WTC11 (cell line): ENCODE measurements at regions not wholly inside any gene's neighbourhood (a gene's known extent, or its start where the extent isn't known, plus 50 kb on each side); places are given as distances from the start of the nearest gene placed in this dataset.

Experiments used
- ATAC-seq: fragments of 200-7000 bp; cut with Tn5 transposase; 2 replicates; pipeline ENCODE4 v1.10.0; 2021; ENCODE audit warnings: mild to moderate bottlenecking, moderate library complexity
- CTCF ChIA-PET: fragments of 300-600 bp; sonication (Branson Sonifier 250); formaldehyde crosslinking; loops from one replicate; lab custom pipeline; 2021; ENCODE audit warnings: antibody characterized with exemption; lab: Charles Lee
- POLR2A ChIA-PET: fragments of 350-600 bp; sonication (Branson Sonifier 250); formaldehyde crosslinking; loops from one replicate; lab custom pipeline; 2021; ENCODE audit warnings: antibody characterized with exemption; lab: Charles Lee
- DNase-seq: peaks from one replicate; pipeline ENCODE4 v3.0.0; 2021; ENCODE audit warnings: low spot score
- H3K27ac Mint-ChIP-seq: 2 replicates; pipeline ENCODE4 v1.8.0; 2021; ENCODE audit warnings: mixed read lengths
- H3K27me3 Mint-ChIP-seq: 2 replicates; pipeline ENCODE4 v1.8.0; 2021; ENCODE audit warnings: low read depth, mild to moderate bottlenecking, moderate library complexity, mixed read lengths
- H3K36me3 Mint-ChIP-seq: 2 replicates; pipeline ENCODE4 v1.8.0; 2021; ENCODE audit warnings: mixed read lengths
- H3K4me1 Mint-ChIP-seq: 2 replicates; pipeline ENCODE4 v1.8.0; 2022; ENCODE audit warnings: mixed read lengths
- H3K4me3 Mint-ChIP-seq: 2 replicates; pipeline ENCODE4 v1.8.0; 2021; ENCODE audit warnings: mild to moderate bottlenecking, moderate library complexity, mixed read lengths
- H3K9me3 Mint-ChIP-seq: 2 replicates; pipeline ENCODE4 v1.8.0; 2021; ENCODE audit warnings: mixed read lengths
- ETV6 ChIP-seq: sonication (generic); formaldehyde crosslinking; IDR thresholded peaks from 2 replicates; pipeline ENCODE4 v1.8.1; 2022; ENCODE audit warnings: mild to moderate bottlenecking, missing genetic modification reagents
- FOXK1 ChIP-seq: sonication (generic); formaldehyde crosslinking; IDR thresholded peaks from 2 replicates; pipeline ENCODE4 v1.8.0; 2022; ENCODE audit warnings: mild to moderate bottlenecking, moderate library complexity, missing genetic modification reagents
- JAZF1 ChIP-seq: fragments of 250-450 bp; sonication (Bioruptor Pico); IDR thresholded peaks from 2 replicates; pipeline ENCODE4 v1.9.0; 2021; ENCODE audit warnings: moderate library complexity, mild to moderate bottlenecking, inconsistent platforms
- NFYB ChIP-seq: sonication (generic); formaldehyde crosslinking; conservative IDR thresholded peaks from 2 replicates; pipeline ENCODE4 v1.8.0; 2022; ENCODE audit warnings: low read depth, missing genetic modification reagents
- NR1H2 ChIP-seq: sonication (generic); formaldehyde crosslinking; IDR thresholded peaks from 2 replicates; pipeline ENCODE4 v1.9.0; 2021; ENCODE audit warnings: mild to moderate bottlenecking, moderate library complexity, missing genetic modification reagents
- NR3C1 ChIP-seq: sonication (generic); formaldehyde crosslinking; conservative IDR thresholded peaks from 2 replicates; pipeline ENCODE4 v1.8.1; 2023; ENCODE audit warnings: low read depth, mild to moderate bottlenecking, missing genetic modification reagents
- SMAD4 ChIP-seq: sonication (generic); formaldehyde crosslinking; IDR thresholded peaks from 2 replicates; pipeline ENCODE4 v1.8.0; 2022; ENCODE audit warnings: mild to moderate bottlenecking, missing genetic modification reagents
- SP1 ChIP-seq: sonication (generic); formaldehyde crosslinking; conservative IDR thresholded peaks from 2 replicates; pipeline ENCODE4 v1.8.1; 2022; ENCODE audit warnings: missing genetic modification reagents
- TCF7 ChIP-seq: sonication (generic); formaldehyde crosslinking; IDR thresholded peaks from 2 replicates; pipeline ENCODE4 v1.8.0; 2022; ENCODE audit warnings: mild to moderate bottlenecking, low read depth, missing genetic modification reagents, moderate library complexity
- TP53 ChIP-seq: sonication (generic); formaldehyde crosslinking; IDR thresholded peaks from 2 replicates; pipeline ENCODE4 v1.8.1; 2023; ENCODE audit warnings: mild to moderate bottlenecking, missing genetic modification reagents
- ZNF138 ChIP-seq: sonication (generic); formaldehyde crosslinking; conservative IDR thresholded peaks from 2 replicates; pipeline ENCODE4 v1.8.1; 2022; ENCODE audit warnings: mild to moderate bottlenecking, moderate library complexity, missing genetic modification reagents
- ZNF219 ChIP-seq: sonication (generic); formaldehyde crosslinking; IDR thresholded peaks from 2 replicates; pipeline ENCODE4 v1.8.0; 2023; ENCODE audit warnings: missing genetic modification reagents, mild to moderate bottlenecking, borderline replicate concordance
- TF ChIP-seq, protein P1 (sequence below): sonication (generic); formaldehyde crosslinking; IDR thresholded peaks from 2 replicates; pipeline ENCODE4 v1.8.1; 2023; ENCODE audit warnings: mild to moderate bottlenecking, missing genetic modification reagents
- TF ChIP-seq, protein P2 (sequence below): fragments of 250-450 bp; sonication (Bioruptor Pico); IDR thresholded peaks from 2 replicates; pipeline ENCODE4 v1.9.0; 2021; ENCODE audit warnings: moderate library complexity, mild to moderate bottlenecking, inconsistent platforms, borderline replicate concordance
- TF ChIP-seq, protein P3 (sequence below): sonication (generic); formaldehyde crosslinking; IDR thresholded peaks from 2 replicates; pipeline ENCODE4 v1.8.0; 2022; ENCODE audit warnings: mild to moderate bottlenecking, missing genetic modification reagents
- TF ChIP-seq, protein P4 (sequence below): sonication (generic); formaldehyde crosslinking; IDR thresholded peaks from 2 replicates; pipeline ENCODE4 v1.8.1; 2023; ENCODE audit warnings: mild to moderate bottlenecking, moderate library complexity, missing genetic modification reagents
- TF ChIP-seq, protein P5 (sequence below): sonication (generic); formaldehyde crosslinking; IDR thresholded peaks from 2 replicates; pipeline ENCODE4 v1.8.0; 2023; ENCODE audit warnings: mild to moderate bottlenecking, missing genetic modification reagents
- TF ChIP-seq, protein P6 (sequence below): sonication (generic); formaldehyde crosslinking; IDR thresholded peaks from 2 replicates; pipeline ENCODE4 v1.8.1; 2022; ENCODE audit warnings: low read depth, mild to moderate bottlenecking, moderate library complexity, missing genetic modification reagents, borderline replicate concordance
- TF ChIP-seq, protein P7 (sequence below): fragments of 250-450 bp; sonication (Bioruptor Pico); conservative IDR thresholded peaks from 2 replicates; pipeline ENCODE4 v1.9.0; 2021; ENCODE audit warnings: mild to moderate bottlenecking

DNA sequence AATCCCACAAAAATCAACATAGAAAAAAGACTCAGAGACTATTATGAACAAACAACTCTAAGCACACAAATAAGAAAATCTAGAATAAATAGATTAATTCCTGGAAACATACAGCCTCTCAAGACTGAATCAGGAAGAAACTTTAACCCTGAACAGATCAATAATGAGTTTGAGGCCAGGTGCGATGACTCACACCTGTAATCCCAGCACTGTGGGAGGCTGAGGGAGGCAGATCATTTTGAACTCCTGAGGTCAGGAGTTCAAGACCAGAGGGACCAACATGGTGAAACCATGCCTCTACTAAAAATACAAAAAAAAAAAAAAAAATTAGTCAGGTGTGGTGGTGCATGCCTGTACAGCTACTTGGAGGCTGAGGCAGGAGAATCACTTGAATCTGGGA, 499.5 kb upstream of the LUZP2 start:
- ChIA-PET CTCF (no interaction called here), POLR2A (no interaction called here)
- Mint-ChIP-seq H3K27ac (no peak overlapping the region), H3K9me3 (peaks cover 61% of the 10 kb centered on the region)
- ATAC-seq (no peak), DNase-seq (no peak)
- TF ChIP-seq NR3C1: no peak
- no peak for TF ChIP-seq TCF7
- TF ChIP-seq, protein P1, sequence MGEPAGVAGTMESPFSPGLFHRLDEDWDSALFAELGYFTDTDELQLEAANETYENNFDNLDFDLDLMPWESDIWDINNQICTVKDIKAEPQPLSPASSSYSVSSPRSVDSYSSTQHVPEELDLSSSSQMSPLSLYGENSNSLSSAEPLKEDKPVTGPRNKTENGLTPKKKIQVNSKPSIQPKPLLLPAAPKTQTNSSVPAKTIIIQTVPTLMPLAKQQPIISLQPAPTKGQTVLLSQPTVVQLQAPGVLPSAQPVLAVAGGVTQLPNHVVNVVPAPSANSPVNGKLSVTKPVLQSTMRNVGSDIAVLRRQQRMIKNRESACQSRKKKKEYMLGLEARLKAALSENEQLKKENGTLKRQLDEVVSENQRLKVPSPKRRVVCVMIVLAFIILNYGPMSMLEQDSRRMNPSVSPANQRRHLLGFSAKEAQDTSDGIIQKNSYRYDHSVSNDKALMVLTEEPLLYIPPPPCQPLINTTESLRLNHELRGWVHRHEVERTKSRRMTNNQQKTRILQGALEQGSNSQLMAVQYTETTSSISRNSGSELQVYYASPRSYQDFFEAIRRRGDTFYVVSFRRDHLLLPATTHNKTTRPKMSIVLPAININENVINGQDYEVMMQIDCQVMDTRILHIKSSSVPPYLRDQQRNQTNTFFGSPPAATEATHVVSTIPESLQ (CRISPR knock-in tag): no peak
- no peak for TF ChIP-seq ZNF138 (CRISPR knock-in tag)
- TF ChIP-seq, protein P2, sequence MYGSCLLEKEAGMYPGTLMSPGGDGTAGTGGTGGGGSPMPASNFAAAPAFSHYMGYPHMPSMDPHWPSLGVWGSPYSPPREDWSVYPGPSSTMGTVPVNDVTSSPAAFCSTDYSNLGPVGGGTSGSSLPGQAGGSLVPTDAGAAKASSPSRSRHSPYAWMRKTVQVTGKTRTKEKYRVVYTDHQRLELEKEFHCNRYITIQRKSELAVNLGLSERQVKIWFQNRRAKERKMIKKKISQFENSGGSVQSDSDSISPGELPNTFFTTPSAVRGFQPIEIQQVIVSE: no peak
- TF ChIP-seq, protein P3, sequence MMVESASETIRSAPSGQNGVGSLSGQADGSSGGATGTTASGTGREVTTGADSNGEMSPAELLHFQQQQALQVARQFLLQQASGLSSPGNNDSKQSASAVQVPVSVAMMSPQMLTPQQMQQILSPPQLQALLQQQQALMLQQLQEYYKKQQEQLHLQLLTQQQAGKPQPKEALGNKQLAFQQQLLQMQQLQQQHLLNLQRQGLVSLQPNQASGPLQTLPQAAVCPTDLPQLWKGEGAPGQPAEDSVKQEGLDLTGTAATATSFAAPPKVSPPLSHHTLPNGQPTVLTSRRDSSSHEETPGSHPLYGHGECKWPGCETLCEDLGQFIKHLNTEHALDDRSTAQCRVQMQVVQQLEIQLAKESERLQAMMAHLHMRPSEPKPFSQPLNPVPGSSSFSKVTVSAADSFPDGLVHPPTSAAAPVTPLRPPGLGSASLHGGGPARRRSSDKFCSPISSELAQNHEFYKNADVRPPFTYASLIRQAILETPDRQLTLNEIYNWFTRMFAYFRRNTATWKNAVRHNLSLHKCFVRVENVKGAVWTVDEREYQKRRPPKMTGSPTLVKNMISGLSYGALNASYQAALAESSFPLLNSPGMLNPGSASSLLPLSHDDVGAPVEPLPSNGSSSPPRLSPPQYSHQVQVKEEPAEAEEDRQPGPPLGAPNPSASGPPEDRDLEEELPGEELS (CRISPR knock-in tag): no peak
- no peak for TF ChIP-seq JAZF1 (CRISPR knock-in tag)
- no peak for TF ChIP-seq SMAD4 (CRISPR knock-in tag)
- no peak for TF ChIP-seq SP1 (CRISPR knock-in tag)
- no peak for TF ChIP-seq ETV6 (CRISPR knock-in tag)
- TF ChIP-seq, all 79 proteins: peak for 0
- Mint-ChIP-seq H3K27me3 (no peaks in the 10 kb centered on the region), H3K4me3 (no peak overlapping the region), H3K4me1 (no peaks in the 10 kb centered on the region), H3K36me3 (peaks cover 40% of the 10 kb centered on the region)

DNA sequence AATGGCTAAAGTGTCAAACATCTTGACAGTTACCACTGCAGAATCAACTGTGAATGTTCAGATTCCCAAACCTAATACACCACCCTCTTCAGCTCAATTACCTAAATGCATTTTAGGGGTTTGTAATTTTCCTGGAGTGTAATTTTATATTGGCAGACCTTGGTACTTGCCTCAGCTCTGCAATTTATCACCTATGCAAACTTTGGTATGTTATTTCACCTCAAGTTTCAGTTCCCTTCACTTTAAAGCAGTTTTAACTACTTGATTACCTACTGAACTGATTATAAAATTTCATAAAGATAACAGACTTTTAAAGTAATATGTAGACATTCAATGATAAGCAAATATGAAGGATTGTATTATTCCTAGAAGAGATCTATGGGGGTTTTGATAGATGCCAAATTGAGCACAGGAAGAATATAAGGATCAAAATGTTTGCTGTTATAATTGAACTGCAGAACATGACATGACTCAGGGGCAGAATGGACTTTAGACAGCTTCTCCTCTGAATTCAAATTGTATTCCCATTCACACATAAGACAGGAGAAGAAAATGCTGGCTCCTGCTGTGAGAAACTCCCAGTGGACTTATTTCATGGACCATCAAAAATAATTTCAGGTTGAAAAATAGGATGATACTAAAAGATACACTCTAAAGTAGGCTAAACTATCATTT, 491.5 kb upstream of the LUZP2 start:
- Mint-ChIP-seq H3K27me3 (no peaks in the 10 kb centered on the region), H3K9me3 (peaks cover 31% of the 10 kb centered on the region), H3K4me1 (peaks cover 7% of the 10 kb centered on the region; the same call in 1 of the 2 replicates), H3K27ac (no peak overlapping the region), H3K4me3 (no peak overlapping the region), H3K36me3 (peaks cover 5% of the 10 kb centered on the region; the same call in 1 of the 2 replicates)
- DNase-seq (no peak), ATAC-seq (no peak)
- ChIA-PET CTCF (no interaction called here), POLR2A (no interaction called here)
- TF ChIP-seq JAZF1 (CRISPR knock-in tag) (no peak), TP53 (CRISPR knock-in tag) (no peak), NR1H2 (CRISPR knock-in tag) (no peak), NFYB (CRISPR knock-in tag) (no peak), ZNF219 (CRISPR knock-in tag) (no peak), FOXK1 (CRISPR knock-in tag) (no peak), ZNF138 (CRISPR knock-in tag) (no peak)
- TF ChIP-seq, protein P4, sequence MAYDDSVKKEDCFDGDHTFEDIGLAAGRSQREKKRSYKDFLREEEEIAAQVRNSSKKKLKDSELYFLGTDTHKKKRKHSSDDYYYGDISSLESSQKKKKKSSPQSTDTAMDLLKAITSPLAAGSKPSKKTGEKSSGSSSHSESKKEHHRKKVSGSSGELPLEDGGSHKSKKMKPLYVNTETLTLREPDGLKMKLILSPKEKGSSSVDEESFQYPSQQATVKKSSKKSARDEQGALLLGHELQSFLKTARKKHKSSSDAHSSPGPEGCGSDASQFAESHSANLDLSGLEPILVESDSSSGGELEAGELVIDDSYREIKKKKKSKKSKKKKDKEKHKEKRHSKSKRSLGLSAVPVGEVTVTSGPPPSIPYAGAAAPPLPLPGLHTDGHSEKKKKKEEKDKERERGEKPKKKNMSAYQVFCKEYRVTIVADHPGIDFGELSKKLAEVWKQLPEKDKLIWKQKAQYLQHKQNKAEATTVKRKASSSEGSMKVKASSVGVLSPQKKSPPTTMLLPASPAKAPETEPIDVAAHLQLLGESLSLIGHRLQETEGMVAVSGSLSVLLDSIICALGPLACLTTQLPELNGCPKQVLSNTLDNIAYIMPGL: no peak
- TF ChIP-seq, protein P5, sequence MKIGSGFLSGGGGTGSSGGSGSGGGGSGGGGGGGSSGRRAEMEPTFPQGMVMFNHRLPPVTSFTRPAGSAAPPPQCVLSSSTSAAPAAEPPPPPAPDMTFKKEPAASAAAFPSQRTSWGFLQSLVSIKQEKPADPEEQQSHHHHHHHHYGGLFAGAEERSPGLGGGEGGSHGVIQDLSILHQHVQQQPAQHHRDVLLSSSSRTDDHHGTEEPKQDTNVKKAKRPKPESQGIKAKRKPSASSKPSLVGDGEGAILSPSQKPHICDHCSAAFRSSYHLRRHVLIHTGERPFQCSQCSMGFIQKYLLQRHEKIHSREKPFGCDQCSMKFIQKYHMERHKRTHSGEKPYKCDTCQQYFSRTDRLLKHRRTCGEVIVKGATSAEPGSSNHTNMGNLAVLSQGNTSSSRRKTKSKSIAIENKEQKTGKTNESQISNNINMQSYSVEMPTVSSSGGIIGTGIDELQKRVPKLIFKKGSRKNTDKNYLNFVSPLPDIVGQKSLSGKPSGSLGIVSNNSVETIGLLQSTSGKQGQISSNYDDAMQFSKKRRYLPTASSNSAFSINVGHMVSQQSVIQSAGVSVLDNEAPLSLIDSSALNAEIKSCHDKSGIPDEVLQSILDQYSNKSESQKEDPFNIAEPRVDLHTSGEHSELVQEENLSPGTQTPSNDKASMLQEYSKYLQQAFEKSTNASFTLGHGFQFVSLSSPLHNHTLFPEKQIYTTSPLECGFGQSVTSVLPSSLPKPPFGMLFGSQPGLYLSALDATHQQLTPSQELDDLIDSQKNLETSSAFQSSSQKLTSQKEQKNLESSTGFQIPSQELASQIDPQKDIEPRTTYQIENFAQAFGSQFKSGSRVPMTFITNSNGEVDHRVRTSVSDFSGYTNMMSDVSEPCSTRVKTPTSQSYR: no peak
- TF ChIP-seq, protein P3 (CRISPR knock-in tag): no peak
- TF ChIP-seq, protein P6, sequence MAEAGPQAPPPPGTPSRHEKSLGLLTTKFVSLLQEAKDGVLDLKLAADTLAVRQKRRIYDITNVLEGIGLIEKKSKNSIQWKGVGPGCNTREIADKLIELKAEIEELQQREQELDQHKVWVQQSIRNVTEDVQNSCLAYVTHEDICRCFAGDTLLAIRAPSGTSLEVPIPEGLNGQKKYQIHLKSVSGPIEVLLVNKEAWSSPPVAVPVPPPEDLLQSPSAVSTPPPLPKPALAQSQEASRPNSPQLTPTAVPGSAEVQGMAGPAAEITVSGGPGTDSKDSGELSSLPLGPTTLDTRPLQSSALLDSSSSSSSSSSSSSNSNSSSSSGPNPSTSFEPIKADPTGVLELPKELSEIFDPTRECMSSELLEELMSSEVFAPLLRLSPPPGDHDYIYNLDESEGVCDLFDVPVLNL (CRISPR knock-in tag): no peak
- TF ChIP-seq, protein P7, sequence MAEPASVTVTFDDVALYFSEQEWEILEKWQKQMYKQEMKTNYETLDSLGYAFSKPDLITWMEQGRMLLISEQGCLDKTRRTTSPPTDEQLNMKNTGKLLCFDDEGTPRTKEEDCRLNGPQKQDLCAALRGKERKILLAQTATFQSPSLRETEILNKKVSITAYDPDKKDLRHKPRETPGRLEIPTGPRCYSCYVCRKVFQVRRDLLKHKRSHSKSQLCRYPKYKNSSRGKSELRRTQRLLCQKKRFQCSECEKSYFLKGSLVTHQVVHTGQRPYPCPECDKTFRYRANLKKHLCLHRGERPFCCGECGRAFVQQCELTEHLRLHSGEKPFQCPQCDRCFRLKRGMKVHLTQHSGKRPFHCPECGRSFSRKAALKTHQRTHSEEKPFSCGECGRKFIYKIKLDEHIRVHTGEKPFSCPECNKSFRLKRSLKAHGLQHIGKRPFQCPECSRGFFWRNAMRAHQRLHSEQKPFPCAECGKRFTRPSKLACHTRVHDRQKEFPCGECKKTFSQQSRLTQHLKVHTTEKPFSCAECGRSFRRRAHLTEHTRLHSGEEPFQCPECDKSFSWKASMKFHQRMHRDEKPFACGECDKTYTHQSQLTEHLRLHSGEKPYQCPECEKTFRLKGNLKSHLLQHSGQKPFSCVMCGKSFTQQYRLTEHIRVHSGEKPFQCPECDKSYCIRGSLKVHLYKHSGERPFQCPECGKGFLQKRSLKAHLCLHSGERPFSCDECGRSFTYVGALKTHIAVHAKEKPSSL: no peak
